GM21576 (cell line): ENCODE measurements at regions not wholly inside any gene's neighbourhood (a gene's known extent, or its start where the extent isn't known, plus 50 kb on each side); places are given as distances from the start of the nearest gene placed in this dataset.
A peak's percentile ranks its signal among the peaks of the same experiment; 100 is the strongest.
"Not testable (repeated sequence)": the region's sequence is repeated elsewhere in the genome, so short reads cannot be mapped to it uniquely, and the experiment has no call there.

Experiments
- ATAC-seq: cut with Tn5 transposase; IDR thresholded peaks from one replicate; pipeline ENCODE4 v1.9.1; 2021; ENCODE audit warnings: mild to moderate bottlenecking, moderate library complexity; ENCODE audit not compliant: unreplicated experiment

- no peak for ATAC-seq
These were observed 931.1 kb downstream of the FAM181B start for GRCh38 chr11:81802591-81802990.

- ATAC-seq = no peak
These were observed 941.2 kb downstream of the FAM181B start for GRCh38 chr11:81792416-81792815.

GRCh38 chr11:81787584-81788049 lies 946.0 kb downstream of the FAM181B start:
- ATAC-seq = no peak

GRCh38 chr11:81772166-81772565 lies 961.5 kb downstream of the FAM181B start:
- ATAC-seq = no peak

- not testable (repeated sequence) for ATAC-seq
These were observed 963.8 kb downstream of the FAM181B start for GRCh38 chr11:81769906-81770305.

GRCh38 chr11:81756864-81757595 lies 976.6 kb downstream of the FAM181B start:
- no peak for ATAC-seq

GRCh38 chr11:81749245-81749644 lies 984.4 kb downstream of the FAM181B start:
- no peak for ATAC-seq

GRCh38 chr11:81744336-81745116 lies 989.1 kb downstream of the FAM181B start:
- ATAC-seq = no peak

GRCh38 chr11:81725701-81726100 lies 1008.0 kb downstream of the FAM181B start:
- no peak for ATAC-seq

GRCh38 chr11:81717695-81718094 lies 1016.0 kb downstream of the FAM181B start:
- ATAC-seq = no peak

- ATAC-seq = no peak
These were observed 1025.8 kb downstream of the FAM181B start for GRCh38 chr11:81707881-81708280.

GRCh38 chr11:81705283-81705682 lies 1028.4 kb downstream of the FAM181B start:
- ATAC-seq = no peak

- ATAC-seq = no peak
These were observed 1033.6 kb downstream of the FAM181B start for GRCh38 chr11:81700076-81700475.

- no peak for ATAC-seq
These were observed 1046.6 kb downstream of the FAM181B start for GRCh38 chr11:81687057-81687456.

GRCh38 chr11:81674211-81674610 lies 1059.5 kb downstream of the FAM181B start:
- ATAC-seq = no peak

GRCh38 chr11:81673001-81673400 lies 1060.7 kb downstream of the FAM181B start:
- ATAC-seq = no peak

- no peak for ATAC-seq
These were observed 1063.6 kb downstream of the FAM181B start for GRCh38 chr11:81669935-81670543.

- ATAC-seq = peak; percentile 84
These were observed 1074.9 kb downstream of the FAM181B start for GRCh38 chr11:81658722-81659121.

- ATAC-seq = no peak
These were observed 1078.3 kb downstream of the FAM181B start for GRCh38 chr11:81655351-81655750.

GRCh38 chr11:81647374-81647773 lies 1086.3 kb downstream of the FAM181B start:
- no peak for ATAC-seq

- ATAC-seq = peak; percentile 95
These were observed 1089.3 kb downstream of the FAM181B start for GRCh38 chr11:81644239-81644840.
